Left ventricle myocardium inferior (tissue), 1 donor: ENCODE measurements at regions not wholly inside any gene's neighbourhood (a gene's known extent, or its start where the extent isn't known, plus 50 kb on each side); places are given as distances from the start of the nearest gene placed in this dataset.

Experiments
- DNase-seq: peaks from one replicate; pipeline ENCODE4 v3.0.0-alpha.2; 2020
- H3K27ac ChIP-seq: fragments of 200-600 bp; replicated peaks from 2 replicates; pipeline ENCODE4 v1.8.0; 2021
- H3K27me3 ChIP-seq: fragments of 200-600 bp; 2 replicates; pipeline ENCODE4 v1.8.0; 2021; ENCODE audit warnings: low read depth
- H3K36me3 ChIP-seq: fragments of 200-600 bp; 2 replicates; pipeline ENCODE4 v1.8.0; 2021
- H3K4me1 ChIP-seq: fragments of 200-600 bp; 2 replicates; pipeline ENCODE4 v1.8.0; 2021
- H3K4me3 ChIP-seq: fragments of 200-600 bp; 2 replicates; pipeline ENCODE4 v1.8.0; 2021; ENCODE audit warnings: mild to moderate bottlenecking, moderate library complexity
- H3K9me3 ChIP-seq: fragments of 200-600 bp; replicated peaks from 2 replicates; pipeline ENCODE4 v1.8.0; 2021
- CTCF ChIP-seq: fragments of 200-600 bp; IDR thresholded peaks from 2 replicates; pipeline ENCODE4 v1.8.0; 2021; ENCODE audit warnings: antibody characterized with exemption, mild to moderate bottlenecking, borderline replicate concordance
- intact Hi-C: fragments of 100-400 bp; cut with micrococcal nuclease; formaldehyde crosslinking; loops from one replicate; pipeline ENCODE4 v1.11.0; 2022
- donor health status: DM: no; HTN: yes; CAD: no; lungs with severe emphysema.

- H3K27ac ChIP-seq: no peak overlapping the region
- intact Hi-C loops: no loop called here
- H3K27me3 ChIP-seq: no peaks in the 10 kb centered on the region
Measured at GRCh38 chrX:134747006-134747405, 50.0 kb downstream of the PABIR2 start.

GRCh38 chrX:134746410-134746785 lies 50.6 kb downstream of the PABIR2 start:
- no peak overlapping the region for H3K27ac ChIP-seq
- no peaks in the 10 kb centered on the region for H3K36me3 ChIP-seq
- H3K9me3 ChIP-seq: no peaks in the 10 kb centered on the region
- TF ChIP-seq CTCF: no peak
- intact Hi-C loops: no loop called here
- no peak for DNase-seq
- no peaks in the 10 kb centered on the region for H3K27me3 ChIP-seq
- H3K4me3 ChIP-seq: no peak overlapping the region
- no peaks in the 10 kb centered on the region for H3K4me1 ChIP-seq

More at GRCh38 chrX:134747006-134747405, 50.0 kb downstream of the PABIR2 start:
- Histone ChIP-seq H3K36me3 (no peaks in the 10 kb centered on the region), H3K9me3 (no peaks in the 10 kb centered on the region), H3K4me1 (no peaks in the 10 kb centered on the region), H3K4me3 (no peak overlapping the region)
- no peak for DNase-seq
- no peak for TF ChIP-seq CTCF

- Histone ChIP-seq H3K4me3 (no peak overlapping the region), H3K9me3 (no peaks in the 10 kb centered on the region), H3K27me3 (no peaks in the 10 kb centered on the region), H3K36me3 (no peaks in the 10 kb centered on the region), H3K4me1 (no peaks in the 10 kb centered on the region), H3K27ac (no peak overlapping the region)
- no peak for DNase-seq
- intact Hi-C loops: no loop called here
- TF ChIP-seq CTCF: no peak
Measured at GRCh38 chrX:134745636-134746409, 51.2 kb downstream of the PABIR2 start.

DNA sequence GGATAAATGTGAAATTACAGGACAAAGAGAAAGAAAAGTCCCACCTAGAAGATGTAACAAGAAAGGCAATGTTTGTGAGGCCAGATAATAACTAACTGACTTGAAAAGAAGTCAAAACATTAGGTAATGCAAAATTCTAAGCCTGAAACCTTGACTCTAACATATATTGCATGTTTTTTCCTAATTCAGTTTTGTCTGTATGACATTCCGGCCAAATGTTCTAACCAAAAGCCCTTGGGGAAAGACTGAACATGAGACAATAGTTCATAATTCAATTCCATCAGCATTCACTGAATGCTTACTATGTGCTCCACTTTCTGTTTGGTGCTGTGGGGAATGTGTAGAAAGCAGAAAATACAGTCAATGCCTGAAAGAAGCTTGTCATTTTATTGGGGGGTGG lies 53.9 kb downstream of the PABIR2 start:
- intact Hi-C loops: no loop called here
- Histone ChIP-seq H3K9me3 (no peaks in the 10 kb centered on the region), H3K27me3 (no peaks in the 10 kb centered on the region), H3K4me1 (peaks cover 5% of the 10 kb centered on the region), H3K4me3 (no peak overlapping the region), H3K36me3 (no peaks in the 10 kb centered on the region), H3K27ac (no peak overlapping the region)
- DNase-seq: no peak
- TF ChIP-seq CTCF: no peak

GRCh38 chrX:134742573-134742972 lies 54.4 kb downstream of the PABIR2 start:
- peaks cover 5% of the 10 kb centered on the region for H3K4me1 ChIP-seq
- no peak for DNase-seq
- no peak for TF ChIP-seq CTCF
- no peaks in the 10 kb centered on the region for H3K9me3 ChIP-seq
- intact Hi-C loops: no loop called here
- no peaks in the 10 kb centered on the region for H3K27me3 ChIP-seq
- H3K27ac ChIP-seq: no peak overlapping the region
- H3K4me3 ChIP-seq: no peak overlapping the region
- H3K36me3 ChIP-seq: no peaks in the 10 kb centered on the region
